Naive thymus-derived CD4-positive, alpha-beta T cell (primary cell): ENCODE measurements at regions not wholly inside any gene's neighbourhood (a gene's known extent, or its start where the extent isn't known, plus 50 kb on each side); places are given as distances from the start of the nearest gene placed in this dataset.

Experiments
- ATAC-seq: fragments of 150-1000 bp; cut with Tn5 transposase; 2 replicates; pipeline ENCODE4 v1.10.0; 2021; ENCODE audit warnings: mild to moderate bottlenecking, moderate library complexity
- CTCF ChIA-PET: fragments of 350-600 bp; sonication (Branson Sonifier 250); formaldehyde crosslinking; loops from one replicate; lab custom pipeline; 2021; ENCODE audit warnings: antibody characterized with exemption; lab: Charles Lee
- POLR2A ChIA-PET: fragments of 350-600 bp; sonication (Branson Sonifier 250); formaldehyde crosslinking; loops from one replicate; lab custom pipeline; 2021; ENCODE audit warnings: antibody characterized with exemption, inconsistent platforms; lab: Charles Lee
- DNase-seq, 9 donors: peaks; one replicate each; pipeline versions ENCODE4 v3.0.0 to v3.0.0-alpha.2; 2020 to 2022; ENCODE audit warnings: mixed read lengths in 1 of 9
- H3K27ac ChIP-seq: one replicate; pipeline ENCODE4 v1.7.0; 2013; ENCODE audit warnings: mild to moderate bottlenecking, low read depth, low read length, moderate library complexity
- H3K27me3 ChIP-seq, 2 donors: one replicate each; pipeline ENCODE4 v1.7.0; 2013; ENCODE audit warnings: low read length in 2 of 2, mild to moderate bottlenecking in 2 of 2, moderate library complexity in 2 of 2; ENCODE audit not compliant: control insufficient read depth in 2 of 2, insufficient read depth in 2 of 2
- H3K36me3 ChIP-seq, 3 experiments: 1 replicate in 2 of 3; 2 replicates in 1 of 3; pipeline ENCODE4 v1.7.0; 2013; ENCODE audit warnings: low read length in 3 of 3, mild to moderate bottlenecking in 3 of 3, moderate library complexity in 1 of 3; ENCODE audit not compliant: insufficient read depth in 3 of 3, control insufficient read depth in 2 of 3
- H3K4me1 ChIP-seq, 2 donors: one replicate each; pipeline ENCODE4 v1.7.0; 2013; ENCODE audit warnings: low read length in 2 of 2, mild to moderate bottlenecking in 2 of 2, moderate library complexity in 1 of 2; ENCODE audit not compliant: control insufficient read depth in 2 of 2, insufficient read depth in 2 of 2
- H3K4me3 ChIP-seq: 2 replicates; pipeline ENCODE4 v1.7.0; 2013; ENCODE audit warnings: mild to moderate bottlenecking, low read length
- H3K9me3 ChIP-seq, 3 experiments: 1 replicate in 2 of 3; 2 replicates in 1 of 3; pipeline ENCODE4 v1.7.0; 2013; ENCODE audit warnings: low read length in 3 of 3; ENCODE audit not compliant: control insufficient read depth in 2 of 3
- H3K27ac Mint-ChIP-seq, 9 donors: one replicate each; pipeline ENCODE4 v1.8.0; 2020 to 2022; ENCODE audit warnings: mixed read lengths in 9 of 9, mild to moderate bottlenecking in 8 of 9, moderate library complexity in 5 of 9, inconsistent platforms in 2 of 9
- H3K27me3 Mint-ChIP-seq, 5 donors: one replicate each; pipeline ENCODE4 v1.8.0; 2021 to 2022; ENCODE audit warnings: mixed read lengths in 5 of 5, mild to moderate bottlenecking in 1 of 5
- H3K36me3 Mint-ChIP-seq, 5 donors: one replicate each; pipeline ENCODE4 v1.8.0; 2020 to 2022; ENCODE audit warnings: mixed read lengths in 5 of 5, mild to moderate bottlenecking in 3 of 5, inconsistent platforms in 1 of 5
- H3K4me1 Mint-ChIP-seq, 7 donors: one replicate each; pipeline ENCODE4 v1.8.0; 2020 to 2022; ENCODE audit warnings: mixed read lengths in 7 of 7, mild to moderate bottlenecking in 3 of 7, inconsistent platforms in 1 of 7
- H3K4me3 Mint-ChIP-seq, 10 donors: one replicate each; pipeline ENCODE4 v1.8.0; 2020 to 2022; ENCODE audit warnings: mild to moderate bottlenecking in 10 of 10, mixed read lengths in 10 of 10, moderate library complexity in 6 of 10, inconsistent platforms in 2 of 10
- H3K9me3 Mint-ChIP-seq, 11 donors: one replicate each; pipeline ENCODE4 v1.8.0; 2020 to 2022; ENCODE audit warnings: mixed read lengths in 11 of 11, mild to moderate bottlenecking in 4 of 11, inconsistent platforms in 1 of 11, moderate library complexity in 1 of 11
- intact Hi-C, 2 donors: fragments of 100-400 bp; cut with micrococcal nuclease; formaldehyde crosslinking; loops; one replicate each; pipeline ENCODE4 v1.15.1; 2023

GRCh38 chr14:37862263-37862662 lies 266.8 kb downstream of the TTC6 start:
- H3K4me1 ChIP-seq = no peaks in the 10 kb centered on the region
- no peak for DNase-seq
- no peaks in the 10 kb centered on the region for H3K9me3 ChIP-seq
- ATAC-seq = no peak
- ChIA-PET POLR2A (no interaction called here), CTCF (no interaction called here)
- no peak overlapping the region for H3K4me3 Mint-ChIP-seq
- H3K27ac Mint-ChIP-seq = no peak overlapping the region
- H3K4me3 ChIP-seq = no peak overlapping the region
- no peaks in the 10 kb centered on the region for H3K27me3 ChIP-seq
- H3K27me3 Mint-ChIP-seq = peaks cover 0 to 20% (median 15%) of the 10 kb centered on the region in 5 donors
- no peaks in the 10 kb centered on the region for H3K4me1 Mint-ChIP-seq
- H3K36me3 ChIP-seq = no peaks in the 10 kb centered on the region
- H3K27ac ChIP-seq = no peak overlapping the region
- intact Hi-C loops = no loop called here
- H3K36me3 Mint-ChIP-seq = no peaks in the 10 kb centered on the region
- peaks cover 0 to 7% (median 0%) of the 10 kb centered on the region in 11 donors for H3K9me3 Mint-ChIP-seq

GRCh38 chr14:37864128-37864527 lies 268.7 kb downstream of the TTC6 start:
- Histone ChIP-seq H3K36me3 (no peaks in the 10 kb centered on the region), H3K27me3 (no peaks in the 10 kb centered on the region), H3K4me1 (no peaks in the 10 kb centered on the region), H3K27ac (no peak overlapping the region), H3K4me3 (no peak overlapping the region), H3K9me3 (no peaks in the 10 kb centered on the region)
- ChIA-PET POLR2A (no interaction called here), CTCF (interaction anchor here (0.7 kb wide), 1 partner anchor 9 kb away, joined by 3 read pairs; no protein-coding TSS in a partner anchor)
- Mint-ChIP-seq H3K4me1 (no peaks in the 10 kb centered on the region), H3K36me3 (no peaks in the 10 kb centered on the region), H3K27ac (no peak overlapping the region), H3K9me3 (peaks cover 0 to 7% (median 0%) of the 10 kb centered on the region in 11 donors), H3K27me3 (peaks cover 0 to 18% (median 11%) of the 10 kb centered on the region in 5 donors), H3K4me3 (no peak overlapping the region)
- ATAC-seq = no peak
- intact Hi-C loops = no loop called here
- no peak for DNase-seq

- H3K27me3 ChIP-seq = no peaks in the 10 kb centered on the region
- POLR2A ChIA-PET = no interaction called here
- H3K9me3 ChIP-seq = no peaks in the 10 kb centered on the region
- H3K4me3 ChIP-seq = no peak overlapping the region
- intact Hi-C loops = no loop called here
- H3K27ac ChIP-seq = no peak overlapping the region
- H3K4me3 Mint-ChIP-seq = no peak overlapping the region
- no peaks in the 10 kb centered on the region for H3K36me3 Mint-ChIP-seq
- H3K27me3 Mint-ChIP-seq = peaks cover 0 to 14% (median 3%) of the 10 kb centered on the region in 5 donors
- ATAC-seq (no peak), DNase-seq (no peak)
- CTCF ChIA-PET = no interaction called here
- peaks cover 0 to 7% (median 0%) of the 10 kb centered on the region in 11 donors for H3K9me3 Mint-ChIP-seq
- no peaks in the 10 kb centered on the region for H3K36me3 ChIP-seq
- H3K27ac Mint-ChIP-seq = no peak overlapping the region
- H3K4me1 Mint-ChIP-seq = no peaks in the 10 kb centered on the region
- no peaks in the 10 kb centered on the region for H3K4me1 ChIP-seq
Measured at GRCh38 chr14:37864861-37865718, 269.7 kb downstream of the TTC6 start.

DNA sequence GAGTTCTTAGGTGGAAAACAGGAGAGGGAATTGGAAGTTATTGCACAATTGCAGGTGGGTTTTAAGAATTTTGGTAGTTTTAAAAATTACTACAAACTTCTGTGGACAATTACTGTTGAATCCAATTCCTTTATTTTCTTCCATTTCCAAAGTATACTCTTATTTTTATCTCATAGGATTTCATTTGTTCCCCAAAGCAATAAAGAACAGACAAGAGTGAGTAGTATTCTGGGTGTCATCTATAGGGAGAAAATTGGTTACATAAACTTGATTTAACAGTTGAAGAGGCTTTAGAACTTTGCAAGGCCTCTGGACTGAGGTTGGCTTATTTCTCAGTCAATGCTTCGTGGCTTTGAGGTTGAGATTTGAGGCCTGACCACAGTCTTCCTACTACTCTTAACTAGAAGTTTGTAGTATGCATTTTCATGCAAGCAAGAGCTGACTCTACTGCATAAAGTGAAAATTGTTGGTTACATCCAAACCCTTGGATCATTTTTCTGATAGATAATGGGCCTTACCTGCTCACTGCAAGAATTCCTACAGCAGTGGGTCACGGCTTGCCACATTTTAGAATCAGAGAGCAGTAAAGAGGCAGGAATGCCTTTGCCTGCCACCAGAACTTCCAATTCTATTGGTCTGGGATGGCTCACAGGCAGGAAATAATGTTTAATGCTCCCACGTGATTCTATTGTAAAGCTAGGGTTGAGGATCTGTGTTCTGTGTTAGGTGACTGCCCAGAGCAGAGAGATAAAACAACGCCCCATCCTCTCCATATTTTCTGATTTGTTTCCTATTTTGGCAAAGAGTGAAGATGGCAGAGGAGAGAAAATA lies 270.5 kb downstream of the TTC6 start:
- Histone ChIP-seq H3K27ac (no peak overlapping the region), H3K36me3 (no peaks in the 10 kb centered on the region), H3K4me3 (no peak overlapping the region), H3K9me3 (no peaks in the 10 kb centered on the region), H3K4me1 (no peaks in the 10 kb centered on the region), H3K27me3 (no peaks in the 10 kb centered on the region)
- no peaks in the 10 kb centered on the region for H3K4me1 Mint-ChIP-seq
- intact Hi-C loops = no loop called here
- ChIA-PET POLR2A (no interaction called here), CTCF (no interaction called here)
- ATAC-seq = no peak
- H3K27me3 Mint-ChIP-seq = peaks cover 0 to 8% (median 0%) of the 10 kb centered on the region in 5 donors
- no peaks in the 10 kb centered on the region for H3K36me3 Mint-ChIP-seq
- H3K4me3 Mint-ChIP-seq = no peak overlapping the region
- H3K9me3 Mint-ChIP-seq = peaks cover 0 to 7% (median 0%) of the 10 kb centered on the region in 11 donors
- H3K27ac Mint-ChIP-seq = no peak overlapping the region
- no peak for DNase-seq

GRCh38 chr14:37869633-37870032 lies 274.2 kb downstream of the TTC6 start:
- ChIA-PET CTCF (no interaction called here), POLR2A (no interaction called here)
- Mint-ChIP-seq H3K4me1 (peaks cover 2 to 4% (median 3%) of the 10 kb centered on the region in 7 donors), H3K27me3 (peaks cover 0 to 3% (median 0%) of the 10 kb centered on the region in 5 donors), H3K9me3 (peaks cover 0 to 5% (median 0%) of the 10 kb centered on the region in 11 donors), H3K4me3 (no peak overlapping the region), H3K36me3 (no peaks in the 10 kb centered on the region), H3K27ac (no peak overlapping the region)
- ATAC-seq (no peak), DNase-seq (no peak)
- no peaks in the 10 kb centered on the region for H3K9me3 ChIP-seq
- H3K27ac ChIP-seq = no peak overlapping the region
- no peak overlapping the region for H3K4me3 ChIP-seq
- H3K27me3 ChIP-seq = no peaks in the 10 kb centered on the region
- H3K4me1 ChIP-seq = peaks cover 0 to 3% of the 10 kb centered on the region in 2 donors
- intact Hi-C loops = loop anchor here in 1 of 2 donors (5.0 to 10.0 kb wide), 2 partner anchors 157 to 275 kb away; partner anchors contain the start of genes FOXA1 and TTC6
- no peaks in the 10 kb centered on the region for H3K36me3 ChIP-seq

DNA sequence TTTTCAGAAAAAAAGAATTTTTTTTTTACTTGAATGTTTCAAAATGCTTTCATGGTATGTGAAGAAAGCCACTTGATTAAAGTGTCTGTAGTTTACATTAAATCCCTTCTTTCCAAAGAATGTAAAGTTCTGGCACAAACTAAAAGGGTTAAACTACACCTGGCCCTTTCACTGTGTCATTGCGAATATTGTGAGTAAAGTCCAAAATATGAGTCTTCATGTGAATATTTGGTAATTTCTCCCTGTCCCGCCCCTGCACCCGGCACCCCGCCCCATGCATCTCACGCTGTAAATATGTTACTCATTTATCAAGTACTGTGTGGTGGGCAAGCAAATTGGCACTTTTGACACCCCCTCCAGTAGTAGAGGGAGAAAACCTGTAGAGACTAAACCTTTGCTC lies 274.7 kb downstream of the TTC6 start:
- H3K4me1 ChIP-seq = peaks cover 0 to 5% of the 10 kb centered on the region in 2 donors
- Mint-ChIP-seq H3K9me3 (peaks cover 0 to 5% (median 0%) of the 10 kb centered on the region in 11 donors), H3K4me3 (no peak overlapping the region)

More for the DNA sequence above, 274.7 kb downstream of the TTC6 start:
- intact Hi-C loops = loop anchor here in 1 of 2 donors (5.0 to 10.0 kb wide), 2 partner anchors 158 to 275 kb away; partner anchors contain the start of genes FOXA1 and TTC6
- no peaks in the 10 kb centered on the region for H3K36me3 ChIP-seq
- H3K27me3 Mint-ChIP-seq = peaks cover 0 to 6% (median 0%) of the 10 kb centered on the region in 5 donors
- ChIA-PET POLR2A (no interaction called here), CTCF (no interaction called here)
- DNase-seq = no peak
- no peak overlapping the region for H3K27ac ChIP-seq
- ATAC-seq = no peak
- H3K4me1 Mint-ChIP-seq = peaks cover 6 to 8% (median 7%) of the 10 kb centered on the region in 7 donors
- no peaks in the 10 kb centered on the region for H3K9me3 ChIP-seq
- H3K4me3 ChIP-seq = no peak overlapping the region
- no peak overlapping the region for H3K27ac Mint-ChIP-seq
- H3K36me3 Mint-ChIP-seq = no peaks in the 10 kb centered on the region
- H3K27me3 ChIP-seq = no peaks in the 10 kb centered on the region
